AG10803 (cell line): ENCODE measurements at regions not wholly inside any gene's neighbourhood (a gene's known extent, or its start where the extent isn't known, plus 50 kb on each side); places are given as distances from the start of the nearest gene placed in this dataset.

Source experiments
- DNase-seq: peaks from one replicate; pipeline ENCODE4 v3.0.0; 2010; ENCODE audit warnings: low read depth
- H3K4me3 ChIP-seq: 2 replicates; pipeline ENCODE4 v1.5.1; 2011; ENCODE audit warnings: mild to moderate bottlenecking, low read length, control low read depth
- TF ChIP-seq, protein P1 (sequence below): conservative IDR thresholded peaks from 2 replicates; pipeline ENCODE4 v1.5.1; 2011; ENCODE audit warnings: mild to moderate bottlenecking, low read length, control low read depth, inconsistent platforms

DNA sequence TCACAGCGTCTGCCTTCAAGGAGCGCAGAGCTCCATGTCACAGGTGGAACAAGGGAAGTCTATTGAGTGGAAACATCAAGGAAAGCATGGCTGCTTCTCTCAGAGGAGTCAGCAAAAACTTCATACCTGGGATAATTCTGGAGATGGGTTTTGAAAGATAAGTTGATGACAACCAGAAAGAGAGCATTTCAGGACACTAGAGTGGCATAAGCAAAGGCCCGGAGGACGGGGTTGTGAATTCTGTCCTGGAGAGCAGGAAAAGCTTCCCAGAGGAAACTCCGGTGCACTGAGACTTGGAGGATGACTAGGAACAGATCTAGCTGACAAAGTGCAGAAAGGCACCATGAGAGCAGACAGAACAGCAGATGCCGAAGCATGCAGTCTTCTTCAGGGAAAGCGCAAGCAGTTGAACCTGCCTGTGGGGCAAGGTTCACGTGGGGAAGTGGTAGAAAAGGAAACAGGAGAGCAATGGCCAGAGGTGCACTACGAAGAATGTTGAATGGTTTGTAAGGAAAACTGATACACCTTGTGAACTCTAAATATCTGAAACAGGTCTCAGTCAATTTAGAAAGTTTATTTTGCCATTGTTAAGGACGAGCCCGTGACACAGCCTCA lies 222.9 kb downstream of the PLPP3 start:
- DNase-seq: no peak
- TF ChIP-seq, protein P1, sequence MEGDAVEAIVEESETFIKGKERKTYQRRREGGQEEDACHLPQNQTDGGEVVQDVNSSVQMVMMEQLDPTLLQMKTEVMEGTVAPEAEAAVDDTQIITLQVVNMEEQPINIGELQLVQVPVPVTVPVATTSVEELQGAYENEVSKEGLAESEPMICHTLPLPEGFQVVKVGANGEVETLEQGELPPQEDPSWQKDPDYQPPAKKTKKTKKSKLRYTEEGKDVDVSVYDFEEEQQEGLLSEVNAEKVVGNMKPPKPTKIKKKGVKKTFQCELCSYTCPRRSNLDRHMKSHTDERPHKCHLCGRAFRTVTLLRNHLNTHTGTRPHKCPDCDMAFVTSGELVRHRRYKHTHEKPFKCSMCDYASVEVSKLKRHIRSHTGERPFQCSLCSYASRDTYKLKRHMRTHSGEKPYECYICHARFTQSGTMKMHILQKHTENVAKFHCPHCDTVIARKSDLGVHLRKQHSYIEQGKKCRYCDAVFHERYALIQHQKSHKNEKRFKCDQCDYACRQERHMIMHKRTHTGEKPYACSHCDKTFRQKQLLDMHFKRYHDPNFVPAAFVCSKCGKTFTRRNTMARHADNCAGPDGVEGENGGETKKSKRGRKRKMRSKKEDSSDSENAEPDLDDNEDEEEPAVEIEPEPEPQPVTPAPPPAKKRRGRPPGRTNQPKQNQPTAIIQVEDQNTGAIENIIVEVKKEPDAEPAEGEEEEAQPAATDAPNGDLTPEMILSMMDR: no peak
- H3K4me3 ChIP-seq: no peak overlapping the region

DNA sequence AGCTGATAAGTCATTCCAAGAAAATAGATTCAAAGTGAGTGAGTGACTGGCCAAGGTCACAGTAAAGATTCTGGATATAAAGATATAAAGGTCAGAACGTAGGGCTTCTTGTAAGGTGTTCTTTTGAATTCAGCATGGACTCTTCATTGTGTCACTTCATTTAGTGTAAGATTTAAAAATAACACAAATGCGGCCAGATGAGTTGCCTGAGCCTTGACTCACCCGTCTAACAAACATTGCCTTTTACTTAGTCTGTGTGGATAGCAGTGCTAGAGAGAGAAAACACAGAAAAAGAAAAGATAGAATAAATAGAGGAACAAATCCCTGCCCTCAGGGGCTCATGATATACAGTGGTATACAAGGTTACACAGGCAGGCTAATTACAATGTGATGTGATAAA lies 223.4 kb downstream of the PLPP3 start:
- TF ChIP-seq, protein P1: no peak
- no peak for DNase-seq

DNA sequence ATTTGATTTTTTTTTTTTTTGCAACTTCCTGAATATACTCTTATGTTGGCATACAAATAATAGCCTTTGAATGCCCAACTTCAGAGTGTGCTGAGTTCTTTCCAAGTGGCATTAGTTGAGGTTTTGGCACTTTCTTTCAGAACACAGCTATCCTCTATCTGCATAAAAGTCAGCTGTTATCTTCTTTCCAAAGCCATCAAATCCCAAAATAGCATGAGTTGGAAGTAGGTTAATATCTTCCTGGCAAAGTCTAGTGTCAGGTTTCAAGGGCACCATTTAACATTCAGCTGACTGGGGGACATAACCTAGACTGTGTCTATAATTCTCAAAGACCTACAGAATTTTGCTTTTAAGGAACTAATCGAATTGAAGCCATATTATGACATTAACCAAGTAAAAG lies 223.9 kb downstream of the PLPP3 start:
- no peak for DNase-seq
- no peak overlapping the region for H3K4me3 ChIP-seq
- TF ChIP-seq, protein P1: no peak

More for the DNA sequence above, 223.4 kb downstream of the PLPP3 start:
- no peak overlapping the region for H3K4me3 ChIP-seq

DNA sequence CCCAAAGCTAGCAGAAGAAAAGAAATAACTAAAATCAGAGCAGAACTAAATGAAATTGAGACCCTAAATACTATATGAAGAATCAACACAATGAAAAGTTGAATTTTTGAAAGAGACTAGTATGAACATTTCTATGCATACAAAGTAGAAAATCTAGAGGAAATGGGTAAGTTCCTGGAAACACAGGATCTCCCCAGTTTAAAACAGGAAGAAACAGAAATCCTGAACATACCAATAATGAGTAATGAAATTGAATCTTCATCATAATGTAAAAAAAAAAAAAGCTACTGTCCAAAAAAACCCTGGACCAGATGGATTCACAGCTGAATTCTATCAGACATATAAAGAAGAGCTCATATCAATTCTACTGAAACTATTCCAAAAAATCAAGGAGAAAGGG lies 233.5 kb downstream of the PLPP3 start:
- DNase-seq: no peak
- no peak overlapping the region for H3K4me3 ChIP-seq
- TF ChIP-seq, protein P1: no peak

DNA sequence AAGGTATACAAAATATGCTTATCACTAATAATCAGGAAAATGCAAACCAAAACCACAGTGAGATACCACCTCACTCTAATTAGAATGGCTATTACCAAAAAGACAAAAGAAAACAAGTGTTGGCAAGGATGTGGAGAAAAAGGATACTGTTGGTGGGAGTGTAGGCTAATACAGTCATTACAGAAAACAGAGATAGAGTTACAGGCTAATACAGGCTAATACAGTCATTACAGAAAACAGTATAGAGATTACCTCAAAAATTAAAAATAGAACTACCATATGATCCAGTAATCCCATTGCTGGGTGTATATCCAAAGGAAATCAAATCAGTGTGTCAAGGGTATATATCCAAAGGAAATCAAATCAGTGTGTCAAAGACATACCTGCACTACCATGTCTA lies 238.4 kb downstream of the PLPP3 start:
- no peak overlapping the region for H3K4me3 ChIP-seq
- TF ChIP-seq, protein P1: no peak
- DNase-seq: no peak

GRCh38 chr1:56339786-56340465 lies 239.4 kb downstream of the PLPP3 start:
- TF ChIP-seq, protein P1: no peak
- no peak for DNase-seq
- H3K4me3 ChIP-seq: no peak overlapping the region

- no peak for DNase-seq
- no peak overlapping the region for H3K4me3 ChIP-seq
- TF ChIP-seq, protein P1: no peak
Observed at GRCh38 chr1:56339093-56339492, 240.3 kb downstream of the PLPP3 start.
